Endodermal cell (in vitro differentiated cells): ENCODE measurements at regions not wholly inside any gene's neighbourhood (a gene's known extent, or its start where the extent isn't known, plus 50 kb on each side); places are given as distances from the start of the nearest gene placed in this dataset.

Source experiments
- DNase-seq: peaks from one replicate; pipeline ENCODE4 v3.0.0-alpha.2; 2017
- H3K27ac ChIP-seq: 2 replicates; pipeline ENCODE4 v1.5.1; 2013; ENCODE audit warnings: mild to moderate bottlenecking, low read depth, low read length, moderate library complexity
- H3K27me3 ChIP-seq: 2 replicates; pipeline ENCODE4 v1.6.1; 2013; ENCODE audit warnings: mild to moderate bottlenecking, low read length, moderate library complexity; ENCODE audit not compliant: insufficient read depth, control insufficient read depth, poor library complexity, severe bottlenecking
- H3K36me3 ChIP-seq: 2 replicates; pipeline ENCODE4 v1.7.0; 2013; ENCODE audit warnings: mild to moderate bottlenecking, low read length, moderate library complexity; ENCODE audit not compliant: control insufficient read depth, insufficient read depth
- H3K4me1 ChIP-seq: one replicate; pipeline ENCODE4 v1.7.0; 2013; ENCODE audit warnings: low read length; ENCODE audit not compliant: control insufficient read depth, insufficient read depth
- H3K4me3 ChIP-seq: 2 replicates; pipeline ENCODE4 v1.5.1; 2013; ENCODE audit warnings: mild to moderate bottlenecking, low read length, moderate library complexity
- H3K9ac ChIP-seq: 2 replicates; pipeline ENCODE4 v1.6.1; 2013; ENCODE audit warnings: mild to moderate bottlenecking, low read length, moderate library complexity; ENCODE audit not compliant: poor library complexity, severe bottlenecking; ENCODE audit errors: extremely low read depth
- H3K9me3 ChIP-seq: 2 replicates; pipeline ENCODE4 v1.6.1; 2013; ENCODE audit warnings: mild to moderate bottlenecking, low read length, moderate library complexity; ENCODE audit not compliant: control insufficient read depth
- H3K27ac Mint-ChIP-seq: 2 replicates; pipeline ENCODE4 v1.8.0; 2020; ENCODE audit warnings: mixed read lengths
- H3K27me3 Mint-ChIP-seq: 2 replicates; pipeline ENCODE4 v1.8.0; 2021; ENCODE audit warnings: mild to moderate bottlenecking, mixed read lengths; ENCODE audit not compliant: insufficient read depth
- H3K36me3 Mint-ChIP-seq: 2 replicates; pipeline ENCODE4 v1.8.0; 2020; ENCODE audit warnings: low read depth, mixed read lengths
- H3K4me1 Mint-ChIP-seq: 2 replicates; pipeline ENCODE4 v1.8.0; 2020; ENCODE audit warnings: mixed read lengths
- H3K4me3 Mint-ChIP-seq: 2 replicates; pipeline ENCODE4 v1.8.0; 2020; ENCODE audit warnings: mild to moderate bottlenecking, moderate library complexity, mixed read lengths
- H3K9me3 Mint-ChIP-seq: 2 replicates; pipeline ENCODE4 v1.8.0; 2020; ENCODE audit warnings: mild to moderate bottlenecking, mixed read lengths
- WGBS, 2 experiments: methylation state at CpG; one replicate each; pipeline versions ENCODE4 v1.1.5 to v1.1.7; 2013; ENCODE audit warnings: missing lambda C conversion rate in 2 of 2, mixed read lengths in 1 of 2; ENCODE audit not compliant: insufficient coverage in 1 of 2, insufficient read length in 1 of 2; 5-methylcytosine and 5-hydroxymethylcytosine counted together
- TF ChIP-seq, protein P1 (sequence below): fragments of 200-600 bp; sonication (generic); conservative IDR thresholded peaks from 2 replicates; pipeline ENCODE4 v1.5.0; 2021; ENCODE audit warnings: antibody characterized with exemption, mild to moderate bottlenecking

DNA sequence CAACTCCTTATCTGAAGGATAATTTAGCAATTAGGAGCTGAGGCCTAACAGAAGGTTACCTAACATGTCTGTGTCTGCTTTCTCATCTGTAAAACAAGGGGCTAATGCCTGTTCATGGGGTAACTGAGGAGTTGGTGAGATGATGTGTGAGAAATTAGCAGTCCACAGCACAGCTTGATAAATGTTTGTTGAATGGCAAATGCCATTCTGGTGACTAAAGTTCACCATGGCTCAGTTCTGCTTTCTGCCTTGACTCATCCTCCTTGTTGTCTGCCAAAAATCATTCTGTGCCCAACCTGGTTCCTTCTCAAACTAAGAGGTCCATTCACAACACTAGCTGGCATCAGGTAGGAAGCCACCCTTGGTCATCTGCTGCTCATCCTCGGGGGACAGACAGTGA is 552.0 kb upstream of the KLF4 start:
- H3K27me3 Mint-ChIP-seq: peaks cover 28% of the 10 kb centered on the region
- Histone ChIP-seq H3K4me1 (no peaks in the 10 kb centered on the region), H3K27ac (no peak overlapping the region), H3K4me3 (no peak overlapping the region), H3K36me3 (no peaks in the 10 kb centered on the region), H3K9ac (no peak overlapping the region), H3K9me3 (peaks cover 17% of the 10 kb centered on the region), H3K27me3 (peaks cover 28% of the 10 kb centered on the region)
- peaks cover 11% of the 10 kb centered on the region for H3K9me3 Mint-ChIP-seq
- TF ChIP-seq, protein P1, sequence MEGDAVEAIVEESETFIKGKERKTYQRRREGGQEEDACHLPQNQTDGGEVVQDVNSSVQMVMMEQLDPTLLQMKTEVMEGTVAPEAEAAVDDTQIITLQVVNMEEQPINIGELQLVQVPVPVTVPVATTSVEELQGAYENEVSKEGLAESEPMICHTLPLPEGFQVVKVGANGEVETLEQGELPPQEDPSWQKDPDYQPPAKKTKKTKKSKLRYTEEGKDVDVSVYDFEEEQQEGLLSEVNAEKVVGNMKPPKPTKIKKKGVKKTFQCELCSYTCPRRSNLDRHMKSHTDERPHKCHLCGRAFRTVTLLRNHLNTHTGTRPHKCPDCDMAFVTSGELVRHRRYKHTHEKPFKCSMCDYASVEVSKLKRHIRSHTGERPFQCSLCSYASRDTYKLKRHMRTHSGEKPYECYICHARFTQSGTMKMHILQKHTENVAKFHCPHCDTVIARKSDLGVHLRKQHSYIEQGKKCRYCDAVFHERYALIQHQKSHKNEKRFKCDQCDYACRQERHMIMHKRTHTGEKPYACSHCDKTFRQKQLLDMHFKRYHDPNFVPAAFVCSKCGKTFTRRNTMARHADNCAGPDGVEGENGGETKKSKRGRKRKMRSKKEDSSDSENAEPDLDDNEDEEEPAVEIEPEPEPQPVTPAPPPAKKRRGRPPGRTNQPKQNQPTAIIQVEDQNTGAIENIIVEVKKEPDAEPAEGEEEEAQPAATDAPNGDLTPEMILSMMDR: no peak
- H3K27ac Mint-ChIP-seq: no peak overlapping the region
- no peak overlapping the region for H3K4me3 Mint-ChIP-seq
- no peaks in the 10 kb centered on the region for H3K4me1 Mint-ChIP-seq
- 75 to 86% methylated on average over 1 of the region's 1 CpG for WGBS, 2 experiments
- DNase-seq: no peak
- H3K36me3 Mint-ChIP-seq: no peaks in the 10 kb centered on the region

- WGBS, 2 experiments: 100% methylated on average over 1 of the region's 1 CpG
These were observed 551.2 kb upstream of the KLF4 start for GRCh38 chr9:108040783-108041182.

GRCh38 chr9:108039493-108039892 is 549.9 kb upstream of the KLF4 start:
- no peaks in the 10 kb centered on the region for H3K4me1 Mint-ChIP-seq
- Histone ChIP-seq H3K27me3 (peaks cover 31% of the 10 kb centered on the region), H3K4me3 (no peak overlapping the region), H3K9ac (no peak overlapping the region), H3K9me3 (peaks cover 16% of the 10 kb centered on the region), H3K36me3 (no peaks in the 10 kb centered on the region), H3K4me1 (no peaks in the 10 kb centered on the region), H3K27ac (no peak overlapping the region)
- no peak overlapping the region for H3K27ac Mint-ChIP-seq
- H3K36me3 Mint-ChIP-seq: no peaks in the 10 kb centered on the region
- peaks cover 11% of the 10 kb centered on the region for H3K9me3 Mint-ChIP-seq
- TF ChIP-seq, protein P1: no peak
- DNase-seq: no peak
- no peak overlapping the region for H3K4me3 Mint-ChIP-seq
- WGBS, 2 experiments: 85 to 98% methylated on average over 1 of the region's 1 CpG
- H3K27me3 Mint-ChIP-seq: peaks cover 39% of the 10 kb centered on the region

More at GRCh38 chr9:108040783-108041182, 551.2 kb upstream of the KLF4 start:
- no peak overlapping the region for H3K4me3 Mint-ChIP-seq
- peaks cover 11% of the 10 kb centered on the region for H3K9me3 Mint-ChIP-seq
- DNase-seq: no peak
- H3K27ac ChIP-seq: no peak overlapping the region
- TF ChIP-seq, protein P1: no peak
- no peaks in the 10 kb centered on the region for H3K36me3 ChIP-seq
- H3K4me3 ChIP-seq: no peak overlapping the region
- H3K4me1 Mint-ChIP-seq: no peaks in the 10 kb centered on the region
- H3K36me3 Mint-ChIP-seq: no peaks in the 10 kb centered on the region
- peaks cover 17% of the 10 kb centered on the region for H3K9me3 ChIP-seq
- no peak overlapping the region for H3K27ac Mint-ChIP-seq
- no peak overlapping the region for H3K9ac ChIP-seq
- H3K4me1 ChIP-seq: no peaks in the 10 kb centered on the region
- H3K27me3 Mint-ChIP-seq: peaks cover 31% of the 10 kb centered on the region
- H3K27me3 ChIP-seq: peaks cover 31% of the 10 kb centered on the region
